HCT116 (cell line): ENCODE measurements at regions not wholly inside any gene's neighbourhood (a gene's known extent, or its start where the extent isn't known, plus 50 kb on each side); places are given as distances from the start of the nearest gene placed in this dataset.

Source experiments
- ATAC-seq: fragments of 200-7000 bp; cut with Tn5 transposase; 2 replicates; pipeline ENCODE4 v1.9.1; 2020; ENCODE audit warnings: mild to moderate bottlenecking, moderate library complexity
- BruUV-seq: library from RNA; stranded (reverse); fragments of 400-500 nt; replicated peaks from 2 replicates; lab custom pipeline; 2021; lab: Mats Ljungman, UMichigan
- CTCF ChIA-PET: fragments of 300-600 bp; sonication (Branson Sonifier 250); formaldehyde crosslinking; loops from one replicate; lab custom pipeline; 2021; ENCODE audit warnings: antibody characterized with exemption; lab: Charles Lee
- POLR2A ChIA-PET: fragments of 300-600, 350-600 bp; sonication (Branson Sonifier 250); formaldehyde crosslinking; loops from one replicate; lab custom pipeline; 2021; ENCODE audit warnings: antibody characterized with exemption; lab: Charles Lee
- RAD21 ChIA-PET, 2 experiments: fragments of 300-600 bp; sonication (Branson Sonifier 250); formaldehyde crosslinking; loops; one replicate each; lab custom pipeline; 2023; ENCODE audit warnings: low total read pairs in 2 of 2; ENCODE audit not compliant: uncharacterized antibody in 2 of 2, unreplicated experiment in 2 of 2, low non-redundant PET in 1 of 2; lab: Charles Lee
- DNase-seq: peaks from one replicate; pipeline ENCODE4 v3.0.0-alpha.2; 2010; ENCODE audit warnings: low read depth, low spot score
- H2AFZ ChIP-seq: fragments of 200-600 bp; shearing (Covaris generic), sonication (generic); 2 replicates; pipeline ENCODE4 v1.6.1; 2017; ENCODE audit warnings: low read depth, mixed run types, mixed read lengths, antibody characterized with exemption, low read length; ENCODE audit not compliant: poor library complexity, severe bottlenecking
- H3K27ac ChIP-seq: 2 replicates; pipeline ENCODE4 v1.5.1; 2012; ENCODE audit warnings: low read depth, low read length
- H3K27me3 ChIP-seq: fragments of 200-600 bp; sonication (generic); 2 replicates; pipeline ENCODE4 v1.6.1; 2016; ENCODE audit warnings: mixed run types, low read length, mixed read lengths; ENCODE audit not compliant: insufficient read depth
- H3K36me3 ChIP-seq, 2 experiments: fragments of 200-500 bp in 1 of 2; fragments of 200-600 bp in 1 of 2; sonication (Bioruptor generic) in 1 of 2; sonication (generic) in 1 of 2; 2 replicates each; pipeline versions ENCODE4 v1.5.1 to v1.6.1; 2014 to 2016; ENCODE audit warnings: low read length in 2 of 2, inconsistent platforms in 1 of 2, mixed read lengths in 1 of 2, mixed run types in 1 of 2; ENCODE audit not compliant: insufficient read depth in 2 of 2, control insufficient read depth in 1 of 2
- H3K4me1 ChIP-seq, 2 experiments: fragments of 200-600 bp in 1 of 2; sonication (generic) in 1 of 2; 2 replicates each; pipeline versions ENCODE4 v1.5.1 to v1.6.1; 2012 to 2017; ENCODE audit warnings: low read length in 2 of 2, inconsistent platforms in 1 of 2, mild to moderate bottlenecking in 1 of 2, mixed read lengths in 1 of 2, mixed run types in 1 of 2, moderate library complexity in 1 of 2; ENCODE audit not compliant: insufficient read depth in 2 of 2, control insufficient read depth in 1 of 2
- H3K4me2 ChIP-seq: fragments of 200-600 bp; sonication (generic); 2 replicates; pipeline ENCODE4 v1.6.1; 2017; ENCODE audit warnings: mixed run types, low read length, mixed read lengths
- H3K4me3 ChIP-seq, 2 experiments: fragments of 200-600 bp in 1 of 2; sonication (generic) in 1 of 2; replicated peaks in 1 of 2; 2 replicates each; pipeline ENCODE4 v1.5.1; 2011 to 2016; ENCODE audit warnings: low read length in 2 of 2, control low read depth in 1 of 2, low read depth in 1 of 2, mild to moderate bottlenecking in 1 of 2, mixed read lengths in 1 of 2, mixed run types in 1 of 2
- H3K79me2 ChIP-seq: fragments of 200-600 bp; sonication (generic); 2 replicates; pipeline ENCODE4 v1.6.1; 2017; ENCODE audit warnings: mild to moderate bottlenecking, mixed run types, low read length, moderate library complexity, mixed read lengths; ENCODE audit not compliant: insufficient read depth
- H3K9ac ChIP-seq: fragments of 200-600 bp; sonication (generic); 2 replicates; pipeline ENCODE4 v1.6.1; 2016; ENCODE audit warnings: low read length, mixed read lengths
- H3K9me2 ChIP-seq: fragments of 200-600 bp; sonication (generic), shearing (Covaris generic); 2 replicates; pipeline ENCODE4 v1.6.1; 2017; ENCODE audit warnings: mixed run types, mild to moderate bottlenecking, moderate library complexity; ENCODE audit not compliant: insufficient read depth
- H3K9me3 ChIP-seq, 2 experiments: fragments of 200-500 bp in 1 of 2; fragments of 200-600 bp in 1 of 2; sonication (Bioruptor generic) in 1 of 2; sonication (generic) in 1 of 2; 2 replicates each; pipeline ENCODE4 v1.6.1; 2014 to 2017; ENCODE audit warnings: low read length in 2 of 2, mixed read lengths in 2 of 2, inconsistent platforms in 1 of 2, low read depth in 1 of 2, mild to moderate bottlenecking in 1 of 2, mixed run types in 1 of 2, moderate library complexity in 1 of 2; ENCODE audit not compliant: control insufficient read depth in 1 of 2, insufficient read depth in 1 of 2
- H4K20me1 ChIP-seq: fragments of 200-600 bp; sonication (generic), shearing (Covaris generic); 2 replicates; pipeline ENCODE4 v1.6.1; 2017; ENCODE audit warnings: mixed run types, mild to moderate bottlenecking, moderate library complexity; ENCODE audit not compliant: insufficient read depth
- ATF3 ChIP-seq: IDR thresholded peaks from 2 replicates; pipeline ENCODE4 v1.6.1; 2012
- CBX3 ChIP-seq: IDR thresholded peaks from 2 replicates; pipeline ENCODE4 v1.6.1; 2012; ENCODE audit warnings: low read depth
- CEBPB ChIP-seq: IDR thresholded peaks from 2 replicates; pipeline ENCODE4 v1.6.1; 2012; ENCODE audit warnings: low read depth
- CTCF ChIP-seq, 3 experiments: fragments of 200-600 bp in 1 of 3; sonication (generic) in 1 of 3; IDR thresholded peaks in 2 of 3; conservative IDR thresholded peaks in 1 of 3; 2 replicates each; pipeline ENCODE4 v1.5.1; 2012 to 2017; ENCODE audit warnings: low read depth in 2 of 3, low read length in 2 of 3, antibody characterized with exemption in 1 of 3, borderline replicate concordance in 1 of 3, control low read depth in 1 of 3, mild to moderate bottlenecking in 1 of 3, mixed read lengths in 1 of 3, mixed run types in 1 of 3, moderate library complexity in 1 of 3; ENCODE audit not compliant: insufficient read depth in 1 of 3
- ELF1 ChIP-seq: IDR thresholded peaks from 2 replicates; pipeline ENCODE4 v1.6.1; 2012; ENCODE audit warnings: low read depth, borderline replicate concordance
- FOSL1 ChIP-seq: IDR thresholded peaks from 2 replicates; pipeline ENCODE4 v1.6.1; 2012; ENCODE audit warnings: low read depth
- JUND ChIP-seq: IDR thresholded peaks from 2 replicates; pipeline ENCODE4 v1.6.1; 2012
- MAX ChIP-seq: IDR thresholded peaks from 2 replicates; pipeline ENCODE4 v1.6.1; 2012
- POLR2A ChIP-seq: IDR thresholded peaks from 2 replicates; pipeline ENCODE4 v1.7.0; 2011; ENCODE audit warnings: borderline replicate concordance; ENCODE audit not compliant: insufficient read depth, insufficient read length; ENCODE audit errors: extremely low read depth
- POLR2AphosphoS5 ChIP-seq: IDR thresholded peaks from 2 replicates; pipeline ENCODE4 v1.6.1; 2011; ENCODE audit warnings: mild to moderate bottlenecking, low read depth, low read length, moderate library complexity
- RAD21 ChIP-seq: IDR thresholded peaks from 2 replicates; pipeline ENCODE4 v1.6.1; 2012; ENCODE audit warnings: low read depth, mild to moderate bottlenecking
- SP1 ChIP-seq: IDR thresholded peaks from 2 replicates; pipeline ENCODE4 v1.6.1; 2012; ENCODE audit warnings: low read depth
- YY1 ChIP-seq: IDR thresholded peaks from 2 replicates; pipeline ENCODE4 v1.6.1; 2011; ENCODE audit warnings: low read length, low read depth, moderate library complexity, mild to moderate bottlenecking; ENCODE audit not compliant: insufficient replicate concordance; ENCODE audit errors: extremely low read depth
- ZFX ChIP-seq: fragments of 450-650 bp; IDR thresholded peaks from 2 replicates; pipeline ENCODE4 v1.6.1; 2017
- intact Hi-C: fragments of 100-400 bp; cut with micrococcal nuclease; formaldehyde crosslinking; loops from 2 replicates; pipeline ENCODE4 v1.10.0; 2022

- H2AFZ ChIP-seq = no peak overlapping the region
- CTCF ChIA-PET = no interaction called here
- no peak for ATAC-seq
- H3K9me3 ChIP-seq = no peaks in the 10 kb centered on the region
- H3K4me2 ChIP-seq = no peak overlapping the region
- H3K27me3 ChIP-seq = no peaks in the 10 kb centered on the region
- H3K9ac ChIP-seq = no peak overlapping the region
- TF ChIP-seq RAD21 (no peak), POLR2A (no peak), FOSL1 (no peak)
- TF ChIP-seq, all 23 proteins: peak for 0
- Histone ChIP-seq H3K36me3 (no peaks in the 10 kb centered on the region), H3K4me1 (no peaks in the 10 kb centered on the region), H3K9me2 (no peaks in the 10 kb centered on the region), H4K20me1 (no peaks in the 10 kb centered on the region), H3K79me2 (no peaks in the 10 kb centered on the region), H3K4me3 (no peak overlapping the region), H3K27ac (no peak overlapping the region)
- no peak for DNase-seq
- RAD21 ChIA-PET = no interaction called here
- BruUV-seq = no TSS peak
- POLR2A ChIA-PET = no interaction called here
- intact Hi-C loops = no loop called here
Observed at GRCh38 chr5:6943197-6944112, 230.2 kb downstream of the TENT4A start.

- H3K79me2 ChIP-seq = no peaks in the 10 kb centered on the region
- POLR2A ChIA-PET = no interaction called here
- H3K9ac ChIP-seq = no peak overlapping the region
- DNase-seq (no peak), ATAC-seq (no peak)
- no peaks in the 10 kb centered on the region for H3K9me2 ChIP-seq
- no peak overlapping the region for H3K4me3 ChIP-seq
- H2AFZ ChIP-seq = no peak overlapping the region
- H3K4me2 ChIP-seq = no peak overlapping the region
- no peaks in the 10 kb centered on the region for H3K36me3 ChIP-seq
- no peaks in the 10 kb centered on the region for H4K20me1 ChIP-seq
- no peaks in the 10 kb centered on the region for H3K27me3 ChIP-seq
- BruUV-seq = no TSS peak
- no peak for TF ChIP-seq FOSL1
- TF ChIP-seq POLR2AphosphoS5 = no peak
- TF ChIP-seq MAX = no peak
- no peak for TF ChIP-seq ATF3
- TF ChIP-seq SP1 = no peak
- TF ChIP-seq RAD21 = no peak
- TF ChIP-seq JUND = no peak
- no peak for TF ChIP-seq YY1
- no peak for TF ChIP-seq ZFX
- no peak for TF ChIP-seq POLR2A
- TF ChIP-seq CTCF (IDR thresholded peaks at IDR 0.05 in 2 of 3, conservative IDR thresholded peaks at IDR 0.05 in 1 of 3; ENCODE audit: borderline replicate concordance in 1 of 3, insufficient read depth in 1 of 3, low read depth in 2 of 3, low read length in 2 of 3) = no peak
- TF ChIP-seq ELF1 = no peak
- TF ChIP-seq CEBPB = no peak
- TF ChIP-seq CBX3 = no peak
- H3K27ac ChIP-seq = no peak overlapping the region
- CTCF ChIA-PET = no interaction called here
- RAD21 ChIA-PET = no interaction called here
- no peaks in the 10 kb centered on the region for H3K9me3 ChIP-seq
- intact Hi-C loops = no loop called here
- H3K4me1 ChIP-seq = no peaks in the 10 kb centered on the region
Observed at GRCh38 chr5:6948562-6948961, 235.3 kb downstream of the TENT4A start.
